Tibial nerve (tissue), 3 donors: ENCODE measurements at regions not wholly inside any gene's neighbourhood (a gene's known extent, or its start where the extent isn't known, plus 50 kb on each side); places are given as distances from the start of the nearest gene placed in this dataset.

Source experiments
- CTCF ChIP-seq, 5 experiments: fragments of 200-600 bp in 3 of 5; fragments of 450-650 bp in 2 of 5; sonication (generic) in 3 of 5; IDR thresholded peaks; one replicate each; pipeline ENCODE4 v1.5.1; 2016 to 2019; ENCODE audit warnings: antibody characterized with exemption in 5 of 5, mild to moderate bottlenecking in 3 of 5, moderate library complexity in 2 of 5
- POLR2A ChIP-seq, 2 donors: fragments of 450-650 bp; IDR thresholded peaks; one replicate each; pipeline ENCODE4 v1.6.1; 2017; ENCODE audit warnings: antibody characterized with exemption in 2 of 2, mild to moderate bottlenecking in 2 of 2, moderate library complexity in 2 of 2

- no peak for TF ChIP-seq POLR2A (IDR thresholded peaks at IDR 0.05)
- no peak for TF ChIP-seq CTCF (IDR thresholded peaks at IDR 0.05)
These were observed 86.2 kb upstream of the SIAH1 start for GRCh38 chr16:48471435-48471834.
